GM19351 (cell line): ENCODE measurements at regions not wholly inside any gene's neighbourhood (a gene's known extent, or its start where the extent isn't known, plus 50 kb on each side); places are given as distances from the start of the nearest gene placed in this dataset.
A peak's percentile ranks its signal among the peaks of the same experiment; 100 is the strongest.

Experiments used
- ATAC-seq: cut with Tn5 transposase; IDR thresholded peaks from one replicate; pipeline ENCODE4 v1.9.1; 2021; ENCODE audit warnings: mild to moderate bottlenecking, moderate library complexity; ENCODE audit not compliant: unreplicated experiment

GRCh38 chr12:97912943-97913342, 450.3 kb downstream of the RMST start:
- no peak for ATAC-seq

- no peak for ATAC-seq
These were observed 459.5 kb downstream of the RMST start for GRCh38 chr12:97921979-97922722.

- no peak for ATAC-seq
These were observed 460.9 kb downstream of the RMST start for GRCh38 chr12:97923546-97923945.

GRCh38 chr12:97924122-97924521, 461.5 kb downstream of the RMST start:
- no peak for ATAC-seq

GRCh38 chr12:97927977-97928376, 465.4 kb downstream of the RMST start:
- ATAC-seq: no peak

GRCh38 chr12:97936165-97936564, 473.6 kb downstream of the RMST start:
- ATAC-seq: no peak

- no peak for ATAC-seq
These were observed 475.4 kb downstream of the RMST start for GRCh38 chr12:97938031-97938430.

GRCh38 chr12:97939156-97939555, 476.6 kb downstream of the RMST start:
- no peak for ATAC-seq

GRCh38 chr12:97940105-97940504, 477.5 kb downstream of the RMST start:
- ATAC-seq: no peak

GRCh38 chr12:97940629-97941028, 478.0 kb downstream of the RMST start:
- ATAC-seq: no peak

GRCh38 chr12:97941686-97942354, 479.2 kb downstream of the RMST start:
- ATAC-seq: no peak

GRCh38 chr12:97943359-97943758, 480.8 kb downstream of the RMST start:
- no peak for ATAC-seq

- no peak for ATAC-seq
These were observed 482.0 kb downstream of the RMST start for GRCh38 chr12:97944576-97944975.

- ATAC-seq: no peak
These were observed 484.1 kb downstream of the RMST start for GRCh38 chr12:97946701-97947100.

- no peak for ATAC-seq
These were observed 486.0 kb downstream of the RMST start for GRCh38 chr12:97948591-97948990.

- ATAC-seq: no peak
These were observed 488.6 kb downstream of the RMST start for GRCh38 chr12:97951239-97951638.

GRCh38 chr12:97951717-97952116, 489.1 kb downstream of the RMST start:
- ATAC-seq: no peak

- no peak for ATAC-seq
These were observed 494.5 kb downstream of the RMST start for GRCh38 chr12:97957109-97957508.

- no peak for ATAC-seq
These were observed 497.6 kb downstream of the RMST start for GRCh38 chr12:97960225-97960624.

- peak; percentile 97 for ATAC-seq
These were observed 498.4 kb downstream of the RMST start for GRCh38 chr12:97960741-97961608.

GRCh38 chr12:97967831-97968230, 505.2 kb downstream of the RMST start:
- ATAC-seq: no peak
